ENCODE measurements at regions not wholly inside any gene's neighbourhood (a gene's known extent, or its start where the extent isn't known, plus 50 kb on each side); places are given as distances from the start of the nearest gene placed in this dataset.

- Histone ChIP-seq H3K27ac (ENCODE audit: low read depth, low read length) (no peak overlapping the region), H3K27me3 (ENCODE audit: control insufficient read depth, insufficient read depth, low read length) (no peaks in the 10 kb centered on the region), H3K9me3 (ENCODE audit: control insufficient read depth, insufficient read depth, low read length) (peaks cover 4% of the 10 kb centered on the region; the same call in 1 of the 2 replicates), H3K4me3 (ENCODE audit: low read depth, low read length) (no peak overlapping the region)
- ChIA-PET POLR2A (no interaction called here), CTCF (no interaction called here)
- TF ChIP-seq CTCF (IDR thresholded peaks at IDR 0.05; ENCODE audit: low read depth, low read length) = no peak
- no peak for DNase-seq (ENCODE audit: low read depth, low spot score)
Observed at GRCh38 chr6:92752114-92752513, 667.2 kb downstream of the EPHA7 start.

GRCh38 chr6:92748131-92748530 lies 671.2 kb downstream of the EPHA7 start:
- no peak for DNase-seq (ENCODE audit: low read depth, low spot score)
- POLR2A ChIA-PET = no interaction called here
- no peak for TF ChIP-seq CTCF (IDR thresholded peaks at IDR 0.05; ENCODE audit: low read depth, low read length)

GRCh38 chr6:92737983-92738382 lies 681.4 kb downstream of the EPHA7 start:
- POLR2A ChIA-PET = no interaction called here
- CTCF ChIA-PET = no interaction called here

More at GRCh38 chr6:92748131-92748530, 671.2 kb downstream of the EPHA7 start:
- CTCF ChIA-PET = no interaction called here
- Histone ChIP-seq H3K4me3 (ENCODE audit: low read depth, low read length) (no peak overlapping the region), H3K27me3 (ENCODE audit: control insufficient read depth, insufficient read depth, low read length) (no peaks in the 10 kb centered on the region), H3K27ac (ENCODE audit: low read depth, low read length) (no peak overlapping the region), H3K9me3 (ENCODE audit: control insufficient read depth, insufficient read depth, low read length) (no peaks in the 10 kb centered on the region)

GRCh38 chr6:92723390-92723931 lies 695.9 kb downstream of the EPHA7 start:
- TF ChIP-seq CTCF (IDR thresholded peaks at IDR 0.05; ENCODE audit: low read depth, low read length) = no peak
- no peak overlapping the region for H3K4me3 ChIP-seq (ENCODE audit: low read depth, low read length)
- H3K27ac ChIP-seq (ENCODE audit: low read depth, low read length) = no peak overlapping the region
- POLR2A ChIA-PET = no interaction called here
- no peak for DNase-seq (ENCODE audit: low read depth, low spot score)
- H3K27me3 ChIP-seq (ENCODE audit: control insufficient read depth, insufficient read depth, low read length) = no peaks in the 10 kb centered on the region
- H3K9me3 ChIP-seq (ENCODE audit: control insufficient read depth, insufficient read depth, low read length) = peaks cover 10% of the 10 kb centered on the region; the same call in 1 of the 2 replicates
- CTCF ChIA-PET = no interaction called here

More at GRCh38 chr6:92737983-92738382, 681.4 kb downstream of the EPHA7 start:
- Histone ChIP-seq H3K27me3 (ENCODE audit: control insufficient read depth, insufficient read depth, low read length) (no peaks in the 10 kb centered on the region), H3K9me3 (ENCODE audit: control insufficient read depth, insufficient read depth, low read length) (peaks cover 2% of the 10 kb centered on the region; the same call in 1 of the 2 replicates), H3K27ac (ENCODE audit: low read depth, low read length) (no peak overlapping the region), H3K4me3 (ENCODE audit: low read depth, low read length) (no peak overlapping the region)
- DNase-seq (ENCODE audit: low read depth, low spot score) = no peak
- no peak for TF ChIP-seq CTCF (IDR thresholded peaks at IDR 0.05; ENCODE audit: low read depth, low read length)

DNA sequence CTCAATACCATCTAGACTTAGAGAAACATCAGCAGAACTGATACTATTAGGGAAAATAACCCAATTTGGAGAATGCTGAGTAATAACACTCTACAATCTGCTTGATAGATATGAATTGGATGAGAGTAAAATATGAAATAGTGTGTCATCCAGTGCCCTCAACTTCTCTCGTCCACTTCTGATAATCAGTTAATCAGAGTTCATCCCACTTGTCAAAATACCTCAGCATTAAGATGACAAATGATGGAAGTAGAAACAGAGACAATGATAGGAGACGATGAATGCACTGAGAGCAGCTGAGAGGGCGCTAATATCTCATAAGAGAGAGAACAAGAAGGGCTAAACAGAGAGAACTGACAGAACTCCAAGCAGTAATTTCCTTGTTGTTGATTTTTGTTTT lies 699.6 kb downstream of the EPHA7 start:
- POLR2A ChIA-PET = no interaction called here

More for the DNA sequence above, 699.6 kb downstream of the EPHA7 start:
- H3K27ac ChIP-seq (ENCODE audit: low read depth, low read length) = no peak overlapping the region
- H3K4me3 ChIP-seq (ENCODE audit: low read depth, low read length) = no peak overlapping the region
- DNase-seq (ENCODE audit: low read depth, low spot score) = no peak
- H3K9me3 ChIP-seq (ENCODE audit: control insufficient read depth, insufficient read depth, low read length) = peaks cover 10% of the 10 kb centered on the region; the same call in 1 of the 2 replicates
- TF ChIP-seq CTCF (IDR thresholded peaks at IDR 0.05; ENCODE audit: low read depth, low read length) = no peak
- H3K27me3 ChIP-seq (ENCODE audit: control insufficient read depth, insufficient read depth, low read length) = no peaks in the 10 kb centered on the region
- CTCF ChIA-PET = no interaction called here

All from AG04450 (cell line).